SK-N-SH (cell line): ENCODE measurements at regions not wholly inside any gene's neighbourhood (a gene's known extent, or its start where the extent isn't known, plus 50 kb on each side); places are given as distances from the start of the nearest gene placed in this dataset.
"Not testable (repeated sequence)": the region's sequence is repeated elsewhere in the genome, so short reads cannot be mapped to it uniquely, and the experiment has no call there.

Source experiments
- CTCF ChIA-PET: fragments of 300-600, 350-600 bp; formaldehyde crosslinking; extraction: SDS; loops from one replicate; lab custom pipeline; 2021; lab: Yijun Ruan, JAX
- POLR2A ChIA-PET: fragments of 350-600 bp; sonication (Branson Sonifier 250); formaldehyde crosslinking; extraction: SDS; loops from one replicate; lab custom pipeline; 2020; ENCODE audit warnings: antibody characterized with exemption, inconsistent platforms; lab: Yijun Ruan, JAX
- DNase-seq: peaks from one replicate; pipeline ENCODE4 v3.0.0; 2012
- H2AFZ ChIP-seq: fragments of 200-600 bp; sonication (generic); 2 replicates; pipeline ENCODE4 v1.8.1; 2016; ENCODE audit warnings: antibody characterized with exemption, mild to moderate bottlenecking, low read depth
- H3F3A ChIP-seq: fragments of 200-600 bp; sonication (generic); replicated peaks from 2 replicates; pipeline ENCODE3; 2016; ENCODE audit warnings: antibody characterized with exemption, mild to moderate bottlenecking; ENCODE audit not compliant: insufficient read depth
- H3K27ac ChIP-seq, 2 experiments: fragments of 200-500 bp in 1 of 2; fragments of 200-600 bp in 1 of 2; sonication (Bioruptor generic) in 1 of 2; sonication (generic), shearing (Covaris generic) in 1 of 2; 2 replicates each; pipeline versions ENCODE4 v1.5.1 to v1.6.1; 2014 to 2016; ENCODE audit warnings: low read depth in 2 of 2, inconsistent platforms in 1 of 2, low read length in 1 of 2, mild to moderate bottlenecking in 1 of 2, mixed read lengths in 1 of 2
- H3K27me3 ChIP-seq: fragments of 200-600 bp; sonication (generic), shearing (Covaris generic); 2 replicates; pipeline ENCODE4 v1.6.1; 2016; ENCODE audit warnings: mixed run types; ENCODE audit not compliant: insufficient read depth
- H3K36me3 ChIP-seq, 2 experiments: fragments of 200-500 bp in 1 of 2; fragments of 200-600 bp in 1 of 2; sonication (Bioruptor generic) in 1 of 2; sonication (generic) in 1 of 2; replicated peaks in 1 of 2; 2 replicates each; pipeline versions ENCODE3 to v1.5.1; 2014 to 2016; ENCODE audit warnings: low read length in 1 of 2, mild to moderate bottlenecking in 1 of 2; ENCODE audit not compliant: insufficient read depth in 2 of 2, control insufficient read depth in 1 of 2
- H3K4me1 ChIP-seq, 2 experiments: fragments of 200-500 bp in 1 of 2; fragments of 200-600 bp in 1 of 2; sonication (Bioruptor generic) in 1 of 2; sonication (generic), shearing (Covaris generic) in 1 of 2; 2 replicates each; pipeline versions ENCODE4 v1.5.1 to v1.6.1; 2014 to 2016; ENCODE audit warnings: low read depth in 1 of 2, low read length in 1 of 2, mixed run types in 1 of 2; ENCODE audit not compliant: insufficient read depth in 2 of 2, control insufficient read depth in 1 of 2
- H3K4me2 ChIP-seq: fragments of 200-600 bp; sonication (generic), shearing (Covaris generic); 2 replicates; pipeline ENCODE4 v1.6.1; 2017; ENCODE audit warnings: mixed run types
- H3K4me3 ChIP-seq, 2 experiments: fragments of 200-500 bp in 1 of 2; fragments of 200-600 bp in 1 of 2; sonication (Bioruptor generic) in 1 of 2; sonication (generic), shearing (Covaris generic) in 1 of 2; 2 replicates each; pipeline versions ENCODE4 v1.5.1 to v1.8.1; 2014 to 2016; ENCODE audit warnings: low read depth in 2 of 2, inconsistent platforms in 1 of 2, low read length in 1 of 2, mild to moderate bottlenecking in 1 of 2, mixed read lengths in 1 of 2, moderate library complexity in 1 of 2
- H3K79me2 ChIP-seq: fragments of 200-600 bp; sonication (generic); 2 replicates; pipeline ENCODE4 v1.8.1; 2017; ENCODE audit warnings: mild to moderate bottlenecking; ENCODE audit not compliant: insufficient read depth
- H3K9ac ChIP-seq: fragments of 200-600 bp; sonication (generic); 2 replicates; pipeline ENCODE4 v1.6.1; 2017; ENCODE audit warnings: mixed run types
- H3K9me2 ChIP-seq: fragments of 200-600 bp; sonication (generic); 2 replicates; pipeline ENCODE4 v1.6.1; 2017; ENCODE audit warnings: mixed run types
- H3K9me3 ChIP-seq: fragments of 200-600 bp; sonication (generic); 2 replicates; pipeline ENCODE4 v1.6.1; 2017; ENCODE audit warnings: mixed run types, mild to moderate bottlenecking, moderate library complexity
- H4K20me1 ChIP-seq: fragments of 200-600 bp; sonication (generic); 2 replicates; pipeline ENCODE4 v1.6.1; 2017; ENCODE audit warnings: mild to moderate bottlenecking, mixed run types; ENCODE audit not compliant: insufficient read depth
- CTCF ChIP-seq: fragments of 200-600 bp; sonication (generic); IDR thresholded peaks from 2 replicates; pipeline ENCODE4 v1.6.1; 2017; ENCODE audit warnings: antibody characterized with exemption, mild to moderate bottlenecking, moderate library complexity
- ELF1 ChIP-seq: IDR thresholded peaks from 2 replicates; pipeline ENCODE4 v1.4.0; 2012
- FOXM1 ChIP-seq: IDR thresholded peaks from 2 replicates; pipeline ENCODE4 v1.4.0; 2012; ENCODE audit warnings: low read depth, mild to moderate bottlenecking
- GATA2 ChIP-seq: sonication (generic); formaldehyde crosslinking; IDR thresholded peaks from 2 replicates; pipeline ENCODE4 v1.5.0; 2020; ENCODE audit warnings: mild to moderate bottlenecking, missing genetic modification reagents
- MXI1 ChIP-seq: IDR thresholded peaks from 2 replicates; pipeline ENCODE4 v1.6.1; 2012; ENCODE audit warnings: mild to moderate bottlenecking, low read depth, low read length, improper control_type of control experiment
- PBX3 ChIP-seq: IDR thresholded peaks from 2 replicates; pipeline ENCODE4; 2012
- RCOR1 ChIP-seq: fragments of 150-350 bp; IDR thresholded peaks from 2 replicates; pipeline ENCODE4 v1.6.1; 2017; ENCODE audit warnings: antibody characterized with exemption, low read length
- REST ChIP-seq: IDR thresholded peaks from 2 replicates; pipeline ENCODE4 v1.6.1; 2012; ENCODE audit warnings: mild to moderate bottlenecking, low read depth, low read length, moderate library complexity
- RXRA ChIP-seq: IDR thresholded peaks from 2 replicates; pipeline ENCODE4 v1.4.0; 2012; ENCODE audit warnings: low read depth, mild to moderate bottlenecking, borderline replicate concordance
- SIN3A ChIP-seq: IDR thresholded peaks from 2 replicates; pipeline ENCODE4 v1.6.1; 2012; ENCODE audit warnings: low read depth, mild to moderate bottlenecking, low read length, moderate library complexity, borderline replicate concordance
- WGBS: methylation state at CpG from one replicate; pipeline ENCODE4 v1.1.6; 2017; ENCODE audit warnings: low lambda C conversion rate; 5-methylcytosine and 5-hydroxymethylcytosine counted together
- TF ChIP-seq, protein P1 (sequence below): fragments of 150-350 bp; IDR thresholded peaks from 2 replicates; pipeline ENCODE4 v1.6.1; 2017; ENCODE audit warnings: antibody characterized with exemption, low read length, low read depth, borderline replicate concordance

DNA sequence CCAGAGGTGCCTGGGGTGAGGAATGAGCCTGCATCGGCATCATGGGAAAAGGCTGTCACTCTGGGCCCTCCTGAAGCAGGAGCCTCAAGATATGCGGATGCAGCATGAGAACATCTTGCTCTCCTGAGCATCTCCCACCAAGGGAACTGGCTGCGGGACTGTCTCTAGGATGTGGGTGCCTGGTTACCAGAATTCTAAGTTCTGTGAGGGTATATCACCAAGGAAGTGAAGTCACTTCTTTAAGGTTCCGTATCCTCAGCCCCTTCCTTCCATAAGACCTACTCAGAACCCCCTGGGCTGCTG lies 86.9 kb downstream of the GGTLC2 start:
- DNase-seq = no peak
- H3F3A ChIP-seq = no peaks in the 10 kb centered on the region
- H3K9ac ChIP-seq = no peak overlapping the region
- no peaks in the 10 kb centered on the region for H3K27me3 ChIP-seq
- no peak overlapping the region for H3K4me2 ChIP-seq
- TF ChIP-seq MXI1 (no peak), REST (no peak), RCOR1 (no peak), RXRA (no peak), SIN3A (no peak), ELF1 (no peak), FOXM1 (no peak), CTCF (no peak), PBX3 (no peak), GATA2 (CRISPR knock-in tag) (no peak)
- TF ChIP-seq, protein P1, sequence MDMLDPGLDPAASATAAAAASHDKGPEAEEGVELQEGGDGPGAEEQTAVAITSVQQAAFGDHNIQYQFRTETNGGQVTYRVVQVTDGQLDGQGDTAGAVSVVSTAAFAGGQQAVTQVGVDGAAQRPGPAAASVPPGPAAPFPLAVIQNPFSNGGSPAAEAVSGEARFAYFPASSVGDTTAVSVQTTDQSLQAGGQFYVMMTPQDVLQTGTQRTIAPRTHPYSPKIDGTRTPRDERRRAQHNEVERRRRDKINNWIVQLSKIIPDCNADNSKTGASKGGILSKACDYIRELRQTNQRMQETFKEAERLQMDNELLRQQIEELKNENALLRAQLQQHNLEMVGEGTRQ = no peak
- no peaks in the 10 kb centered on the region for H3K36me3 ChIP-seq
- H3K4me3 ChIP-seq = no peak overlapping the region
- no peak overlapping the region for H2AFZ ChIP-seq
- no peaks in the 10 kb centered on the region for H3K9me2 ChIP-seq
- 48% methylated on average over 4 of the region's 4 CpGs for WGBS
- H3K9me3 ChIP-seq = no peaks in the 10 kb centered on the region
- no peaks in the 10 kb centered on the region for H4K20me1 ChIP-seq
- H3K4me1 ChIP-seq = no peaks in the 10 kb centered on the region; a peak in 1 of 4 replicates
- ChIA-PET POLR2A (no interaction called here), CTCF (interaction anchor here (0.8 kb wide), 1 partner anchor 22 kb away, joined by 4 read pairs; no protein-coding TSS in a partner anchor)
- H3K27ac ChIP-seq = no peak overlapping the region
- no peaks in the 10 kb centered on the region for H3K79me2 ChIP-seq

DNA sequence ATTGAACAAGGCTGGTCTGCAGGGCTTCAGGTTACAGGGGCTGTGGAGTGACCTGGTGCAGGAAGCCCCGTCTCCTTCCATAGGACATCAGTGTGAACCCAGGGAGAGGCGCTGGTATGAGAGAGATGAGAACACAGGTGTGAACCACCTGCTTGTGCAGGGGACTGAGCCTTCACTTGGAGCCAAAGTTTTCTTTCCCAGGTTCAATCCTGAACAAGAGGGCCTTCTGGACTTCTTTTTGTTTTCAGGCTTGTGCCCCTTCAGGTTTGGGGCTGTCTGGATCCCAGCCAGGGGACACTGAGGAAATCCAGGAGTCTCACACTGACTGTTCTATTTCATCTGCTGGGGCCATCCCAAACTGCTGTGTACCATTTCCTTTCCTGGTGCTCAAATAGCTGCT lies 88.6 kb downstream of the GGTLC2 start:
- H3K4me3 ChIP-seq, H2AFZ ChIP-seq, H3K36me3 ChIP-seq, H3F3A ChIP-seq, H3K9me3 ChIP-seq, DNase-seq, H3K9me2 ChIP-seq, H4K20me1 ChIP-seq, H3K27ac ChIP-seq, H3K79me2 ChIP-seq, POLR2A ChIA-PET, H3K27me3 ChIP-seq, H3K9ac ChIP-seq, H3K4me2 ChIP-seq, H3K4me1 ChIP-seq: not testable (repeated sequence)
- 23% methylated on average over 2 of the region's 2 CpGs for WGBS
- CTCF ChIA-PET = interaction anchor here (1.5 kb wide), 1 partner anchor 13 kb away, joined by 5 read pairs; no protein-coding TSS in a partner anchor
